ENCODE measurements at regions not wholly inside any gene's neighbourhood (a gene's known extent, or its start where the extent isn't known, plus 50 kb on each side); places are given as distances from the start of the nearest gene placed in this dataset.
A peak's percentile ranks its signal among the peaks of the same experiment; 100 is the strongest.
"Not testable (repeated sequence)": the region's sequence is repeated elsewhere in the genome, so short reads cannot be mapped to it uniquely, and the experiment has no call there.

DNA sequence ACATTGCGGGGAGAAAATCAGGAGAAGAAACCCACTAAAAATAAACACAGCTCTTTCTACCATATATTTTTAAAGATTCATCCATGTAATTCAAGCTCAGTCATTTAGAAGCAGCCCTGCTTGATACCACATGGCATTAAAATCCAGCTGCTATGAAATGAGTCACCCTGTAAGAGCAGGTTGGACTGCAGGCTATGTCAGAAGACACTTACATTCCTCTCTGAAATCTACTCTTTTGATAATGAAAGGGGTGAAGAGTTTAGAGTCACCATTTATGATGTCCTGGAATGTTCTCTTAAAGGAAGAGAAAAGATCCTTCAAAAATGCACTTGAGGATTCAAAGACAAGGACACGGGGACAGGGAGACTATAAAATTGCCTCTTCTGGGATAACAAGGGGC lies 100.6 kb upstream of the APCDD1 start:
- Histone ChIP-seq H3K9me3 (peaks cover 0 to 10% of the 10 kb centered on the region in 2 donors), H3K27me3 (no peaks in the 10 kb centered on the region), H3K4me1 (peaks cover 0 to 15% of the 10 kb centered on the region in 2 donors), H3K4me3 (no peak overlapping the region), H3K36me3 (no peaks in the 10 kb centered on the region), H3K27ac (peak overlapping the region; percentile 5 to 63)
- DNase-seq (no peak), ATAC-seq (peak; percentile 87)
- intact Hi-C loops (cut with DNase I), result no loop called here
- no peak for TF ChIP-seq CTCF (IDR thresholded peaks at IDR 0.05)

GRCh38 chr18:10354241-10354811 lies 100.1 kb upstream of the APCDD1 start:
- ATAC-seq (peak; percentile 54), DNase-seq (no peak)
- intact Hi-C loops (cut with DNase I), result no loop called here
- Histone ChIP-seq H3K27me3 (no peaks in the 10 kb centered on the region), H3K36me3 (no peaks in the 10 kb centered on the region), H3K4me3 (no peak overlapping the region), H3K9me3 (peaks cover 0 to 10% of the 10 kb centered on the region in 2 donors), H3K27ac (peak overlapping the region; percentile 5 to 63), H3K4me1 (peaks cover 0 to 15% of the 10 kb centered on the region in 2 donors)
- no peak for TF ChIP-seq CTCF (IDR thresholded peaks at IDR 0.05)

DNA sequence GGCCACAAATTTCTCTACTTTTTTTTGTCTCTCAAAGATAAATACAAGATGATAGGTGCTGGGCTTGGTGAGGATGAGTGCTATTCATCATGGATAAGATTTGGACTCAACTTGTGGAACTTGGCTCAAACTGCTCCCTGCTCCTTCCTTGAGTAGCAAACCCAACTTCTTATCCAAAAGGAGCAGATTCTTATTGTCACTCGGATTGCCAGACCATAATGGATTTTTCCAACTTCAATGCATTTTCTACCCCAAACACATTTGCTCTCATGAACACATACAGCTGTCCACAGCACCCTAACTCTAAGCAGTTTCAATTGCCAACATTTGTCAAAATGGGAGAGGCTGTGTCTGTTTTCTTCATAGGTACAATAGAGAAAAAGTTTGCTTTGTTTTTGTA lies 99.5 kb upstream of the APCDD1 start:
- no peaks in the 10 kb centered on the region for H3K27me3 ChIP-seq
- TF ChIP-seq CTCF (IDR thresholded peaks at IDR 0.05), result no peak

GRCh38 chr18:10356999-10357398 lies 97.4 kb upstream of the APCDD1 start:
- H3K9me3 ChIP-seq; ATAC-seq; H3K27ac ChIP-seq; intact Hi-C loops (cut with DNase I); H3K36me3 ChIP-seq; DNase-seq; H3K27me3 ChIP-seq; H3K4me3 ChIP-seq: not testable (repeated sequence)
- peaks cover 0 to 15% of the 10 kb centered on the region in 2 donors for H3K4me1 ChIP-seq

More for the DNA sequence above, 99.5 kb upstream of the APCDD1 start:
- H3K36me3 ChIP-seq, result no peaks in the 10 kb centered on the region
- H3K9me3 ChIP-seq, result peaks cover 0 to 10% of the 10 kb centered on the region in 2 donors
- H3K27ac ChIP-seq, result peak overlapping the region in 1 of 2 donors; percentile 63
- intact Hi-C loops (cut with DNase I), result no loop called here
- no peak overlapping the region for H3K4me3 ChIP-seq
- no peak for DNase-seq
- no peak for ATAC-seq
- peaks cover 0 to 15% of the 10 kb centered on the region in 2 donors for H3K4me1 ChIP-seq

- intact Hi-C loops (cut with DNase I), result no loop called here
- H3K36me3 ChIP-seq, result no peaks in the 10 kb centered on the region
- DNase-seq (no peak), ATAC-seq (no peak)
- peaks cover 0 to 27% of the 10 kb centered on the region in 2 donors for H3K9me3 ChIP-seq
- H3K4me3 ChIP-seq, result no peak overlapping the region
- H3K27ac ChIP-seq, result no peak overlapping the region
- no peaks in the 10 kb centered on the region for H3K4me1 ChIP-seq
- no peak for TF ChIP-seq CTCF (IDR thresholded peaks at IDR 0.05)
- H3K27me3 ChIP-seq, result no peaks in the 10 kb centered on the region
These were observed 92.8 kb upstream of the APCDD1 start for GRCh38 chr18:10361660-10362059.

GRCh38 chr18:10365021-10365500 lies 89.4 kb upstream of the APCDD1 start:
- H3K27me3 ChIP-seq, result no peaks in the 10 kb centered on the region
- ATAC-seq, result no peak
- no peak overlapping the region for H3K4me3 ChIP-seq
- DNase-seq, result no peak
- peaks cover 0 to 19% of the 10 kb centered on the region in 2 donors for H3K9me3 ChIP-seq
- no peak for TF ChIP-seq CTCF (IDR thresholded peaks at IDR 0.05)
- intact Hi-C loops (cut with DNase I), result no loop called here
- H3K36me3 ChIP-seq, result no peaks in the 10 kb centered on the region
- no peaks in the 10 kb centered on the region for H3K4me1 ChIP-seq
- H3K27ac ChIP-seq, result no peak overlapping the region
